PC-3 (cell line): ENCODE measurements at regions not wholly inside any gene's neighbourhood (a gene's known extent, or its start where the extent isn't known, plus 50 kb on each side); places are given as distances from the start of the nearest gene placed in this dataset.

Experiments
- ATAC-seq: fragments of 200-7000 bp; cut with Tn5 transposase; 2 replicates; pipeline ENCODE4 v1.9.1; 2020; ENCODE audit warnings: mild to moderate bottlenecking, moderate library complexity
- BruUV-seq: library from RNA; stranded (reverse); fragments of 400-500 nt; replicated peaks from 2 replicates; lab custom pipeline; 2021; lab: Mats Ljungman, UMichigan
- CTCF ChIA-PET: fragments of 300-600 bp; sonication (Branson Sonifier 250); formaldehyde crosslinking; loops from one replicate; lab custom pipeline; 2022; ENCODE audit warnings: antibody characterized with exemption; lab: Charles Lee
- POLR2A ChIA-PET: fragments of 300-600 bp; sonication (Branson Sonifier 250); formaldehyde crosslinking; loops from one replicate; lab custom pipeline; 2022; ENCODE audit warnings: antibody characterized with exemption; ENCODE audit not compliant: unreplicated experiment; lab: Charles Lee
- DNase-seq: peaks from one replicate; pipeline ENCODE4 v3.0.0-alpha.2; 2015
- H2AFZ ChIP-seq: fragments of 300-600 bp; sonication (generic); 2 replicates; pipeline ENCODE4 v1.6.0; 2016; ENCODE audit warnings: antibody characterized with exemption, low read length
- H3F3A ChIP-seq: fragments of 300-600 bp; sonication (generic); one replicate; pipeline ENCODE4 v1.6.0; 2017; ENCODE audit warnings: antibody characterized with exemption, low read length, control low read depth, mild to moderate bottlenecking; ENCODE audit not compliant: unreplicated experiment
- H3K27ac ChIP-seq: fragments of 300-600 bp; sonication (generic); 2 replicates; pipeline ENCODE4 v1.5.1; 2016; ENCODE audit warnings: mild to moderate bottlenecking, low read length
- H3K27me3 ChIP-seq: fragments of 300-600 bp; sonication (generic); 2 replicates; pipeline ENCODE4 v1.6.1; 2016; ENCODE audit warnings: low read length, mixed read lengths
- H3K36me3 ChIP-seq: fragments of 300-600 bp; sonication (generic); 2 replicates; pipeline ENCODE4 v1.6.1; 2016; ENCODE audit warnings: low read depth, mixed run types, low read length, mixed read lengths
- H3K4me1 ChIP-seq: fragments of 300-600 bp; sonication (generic); 2 replicates; pipeline ENCODE4 v1.5.1; 2016; ENCODE audit warnings: low read length; ENCODE audit not compliant: insufficient read depth
- H3K4me2 ChIP-seq: fragments of 300-600 bp; sonication (generic); 2 replicates; pipeline ENCODE4 v1.6.0; 2016; ENCODE audit warnings: low read length
- H3K4me3 ChIP-seq: fragments of 300-600 bp; sonication (generic); 2 replicates; pipeline ENCODE4 v1.5.1; 2016; ENCODE audit warnings: mild to moderate bottlenecking, low read length, mixed read lengths
- H3K79me2 ChIP-seq: fragments of 300-600 bp; sonication (generic); 2 replicates; pipeline ENCODE4 v1.6.1; 2017; ENCODE audit warnings: low read length, mixed read lengths
- H3K9ac ChIP-seq: fragments of 300-600 bp; sonication (generic); 2 replicates; pipeline ENCODE4 v1.6.0; 2016; ENCODE audit warnings: mild to moderate bottlenecking, low read length
- H3K9me2 ChIP-seq: fragments of 300-600 bp; sonication (generic); replicated peaks from 2 replicates; pipeline ENCODE4 v1.6.1; 2016; ENCODE audit warnings: mixed run types, low read length, mixed read lengths
- H3K9me3 ChIP-seq: fragments of 300-600 bp; sonication (generic); 2 replicates; pipeline ENCODE4 v1.6.1; 2016; ENCODE audit warnings: low read length, mixed read lengths
- H4K20me1 ChIP-seq: fragments of 300-600 bp; sonication (generic); 2 replicates; pipeline ENCODE4 v1.6.1; 2016; ENCODE audit warnings: low read length, mixed read lengths
- EZH2 ChIP-seq: fragments of 300-600 bp; sonication (generic); IDR thresholded peaks from one replicate; pipeline ENCODE4 v1.6.1; 2017; ENCODE audit warnings: antibody characterized with exemption, mild to moderate bottlenecking, low read length; ENCODE audit not compliant: unreplicated experiment
- EZH2phosphoT487 ChIP-seq: fragments of 300-600 bp; sonication (generic); IDR thresholded peaks from 2 replicates; pipeline ENCODE4 v1.6.1; 2018; ENCODE audit warnings: mild to moderate bottlenecking, antibody characterized with exemption, low read length, borderline replicate concordance
- intact Hi-C: fragments of 100-400 bp; cut with micrococcal nuclease; formaldehyde crosslinking; loops from 2 replicates; pipeline ENCODE4 v1.9.0; 2023
- TF ChIP-seq, protein P1 (sequence below): fragments of 300-600 bp; sonication (generic); conservative IDR thresholded peaks from 2 replicates; pipeline ENCODE4 v1.5.1; 2017; ENCODE audit warnings: antibody characterized with exemption, low read depth, mild to moderate bottlenecking, low read length

DNA sequence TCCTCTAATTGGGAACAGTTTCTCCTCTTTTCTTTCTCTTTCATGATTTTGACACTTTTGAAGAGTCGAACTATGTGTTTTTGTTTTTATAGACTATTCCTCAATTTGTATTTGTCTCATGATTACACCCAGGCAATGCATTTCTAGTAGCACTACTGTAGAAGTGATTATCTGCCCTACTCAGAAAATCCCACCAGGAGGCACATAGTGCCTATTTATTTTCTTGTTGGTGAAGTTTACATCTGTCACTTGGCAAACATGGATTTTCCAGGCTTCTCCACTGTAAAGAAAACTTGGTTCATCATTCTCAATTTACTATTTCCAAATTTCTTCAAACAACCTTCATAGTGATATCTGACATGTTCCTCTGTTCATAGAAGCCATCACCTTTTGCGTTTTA is 893.9 kb downstream of the CCSER2 start:
- ChIA-PET CTCF (no interaction called here), POLR2A (no interaction called here)
- Histone ChIP-seq H3K27me3 (no peaks in the 10 kb centered on the region), H3K4me1 (no peaks in the 10 kb centered on the region), H3K9me2 (no peaks in the 10 kb centered on the region), H3F3A (no peaks in the 10 kb centered on the region), H3K9ac (no peak overlapping the region), H3K4me3 (no peak overlapping the region), H4K20me1 (no peaks in the 10 kb centered on the region), H3K36me3 (no peaks in the 10 kb centered on the region), H3K27ac (no peak overlapping the region), H3K79me2 (no peaks in the 10 kb centered on the region), H3K4me2 (no peak overlapping the region), H3K9me3 (no peaks in the 10 kb centered on the region), H2AFZ (no peak overlapping the region)
- TF ChIP-seq EZH2 = no peak
- no peak for TF ChIP-seq EZH2phosphoT487
- TF ChIP-seq, protein P1, sequence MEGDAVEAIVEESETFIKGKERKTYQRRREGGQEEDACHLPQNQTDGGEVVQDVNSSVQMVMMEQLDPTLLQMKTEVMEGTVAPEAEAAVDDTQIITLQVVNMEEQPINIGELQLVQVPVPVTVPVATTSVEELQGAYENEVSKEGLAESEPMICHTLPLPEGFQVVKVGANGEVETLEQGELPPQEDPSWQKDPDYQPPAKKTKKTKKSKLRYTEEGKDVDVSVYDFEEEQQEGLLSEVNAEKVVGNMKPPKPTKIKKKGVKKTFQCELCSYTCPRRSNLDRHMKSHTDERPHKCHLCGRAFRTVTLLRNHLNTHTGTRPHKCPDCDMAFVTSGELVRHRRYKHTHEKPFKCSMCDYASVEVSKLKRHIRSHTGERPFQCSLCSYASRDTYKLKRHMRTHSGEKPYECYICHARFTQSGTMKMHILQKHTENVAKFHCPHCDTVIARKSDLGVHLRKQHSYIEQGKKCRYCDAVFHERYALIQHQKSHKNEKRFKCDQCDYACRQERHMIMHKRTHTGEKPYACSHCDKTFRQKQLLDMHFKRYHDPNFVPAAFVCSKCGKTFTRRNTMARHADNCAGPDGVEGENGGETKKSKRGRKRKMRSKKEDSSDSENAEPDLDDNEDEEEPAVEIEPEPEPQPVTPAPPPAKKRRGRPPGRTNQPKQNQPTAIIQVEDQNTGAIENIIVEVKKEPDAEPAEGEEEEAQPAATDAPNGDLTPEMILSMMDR = no peak
- ATAC-seq (no peak), DNase-seq (no peak)
- intact Hi-C loops = no loop called here
- BruUV-seq = no TSS peak

DNA sequence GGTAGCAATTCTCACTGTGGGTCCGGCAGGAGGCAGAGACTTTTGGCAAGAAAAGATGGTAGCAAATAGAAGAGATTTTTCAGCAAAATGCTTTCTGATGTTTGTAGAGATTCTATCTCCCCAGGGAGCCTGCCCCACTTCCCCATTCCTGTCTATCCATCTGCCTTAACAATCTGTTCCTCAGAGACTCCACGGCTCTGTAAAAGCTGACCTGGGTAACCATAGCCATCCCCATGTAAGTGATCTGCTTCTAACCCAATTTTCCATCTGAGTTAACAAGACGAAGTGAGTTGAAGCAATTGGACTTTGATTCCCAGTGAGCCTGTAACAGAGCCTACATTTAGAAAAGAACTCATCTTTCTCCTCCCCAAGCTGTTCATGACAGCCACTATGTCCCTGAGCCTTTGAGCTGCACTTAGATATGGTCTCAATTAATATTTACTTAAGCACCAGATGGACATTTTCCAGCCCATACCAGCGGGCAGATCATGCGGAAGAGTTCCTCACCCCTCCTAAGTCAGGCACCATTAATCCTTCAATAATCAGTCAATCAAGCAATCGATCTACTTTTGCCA is 896.1 kb downstream of the CCSER2 start:
- ChIA-PET CTCF (no interaction called here), POLR2A (no interaction called here)
- Histone ChIP-seq H3K4me2 (no peak overlapping the region), H3K79me2 (no peaks in the 10 kb centered on the region), H3K9me2 (no peaks in the 10 kb centered on the region), H3K4me1 (no peaks in the 10 kb centered on the region), H3K27me3 (no peaks in the 10 kb centered on the region), H3F3A (no peaks in the 10 kb centered on the region), H4K20me1 (no peaks in the 10 kb centered on the region), H2AFZ (no peak overlapping the region), H3K4me3 (no peak overlapping the region), H3K9ac (no peak overlapping the region), H3K36me3 (no peaks in the 10 kb centered on the region), H3K27ac (no peak overlapping the region), H3K9me3 (no peaks in the 10 kb centered on the region)
- BruUV-seq = no TSS peak
- no peak for TF ChIP-seq EZH2phosphoT487
- TF ChIP-seq EZH2 = no peak
- TF ChIP-seq, protein P1 = no peak
- DNase-seq (no peak), ATAC-seq (no peak)
- intact Hi-C loops = no loop called here

DNA sequence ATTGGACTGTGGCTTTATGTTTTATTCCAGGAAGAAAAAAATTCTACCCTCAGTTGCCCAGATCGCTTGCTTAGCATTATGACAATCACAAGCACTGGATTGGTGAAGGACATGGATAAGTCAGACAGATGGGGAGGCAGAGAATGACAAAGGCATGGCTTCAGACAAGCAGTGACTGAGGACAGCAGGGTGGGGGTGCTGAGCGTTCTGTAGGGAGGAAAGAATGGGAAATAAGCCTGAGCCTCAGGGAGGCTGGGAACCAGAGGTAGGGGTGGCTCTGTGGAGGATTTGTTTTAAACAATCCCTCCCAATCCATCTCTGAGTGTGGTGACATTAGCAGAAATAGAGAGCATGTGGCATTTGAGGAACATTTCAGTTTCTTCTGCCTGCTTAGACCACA is 896.9 kb downstream of the CCSER2 start:
- Histone ChIP-seq H4K20me1 (no peaks in the 10 kb centered on the region), H3K4me3 (no peak overlapping the region), H3K4me1 (no peaks in the 10 kb centered on the region), H3K9me2 (no peaks in the 10 kb centered on the region), H3K27ac (no peak overlapping the region), H3K9me3 (no peaks in the 10 kb centered on the region), H3K27me3 (no peaks in the 10 kb centered on the region), H3K36me3 (no peaks in the 10 kb centered on the region), H3K4me2 (no peak overlapping the region), H3F3A (no peaks in the 10 kb centered on the region), H3K79me2 (no peaks in the 10 kb centered on the region), H2AFZ (no peak overlapping the region), H3K9ac (no peak overlapping the region)
- TF ChIP-seq, protein P1 = no peak
- no peak for TF ChIP-seq EZH2phosphoT487
- no peak for TF ChIP-seq EZH2
- POLR2A ChIA-PET = no interaction called here
- CTCF ChIA-PET = no interaction called here
- no peak for ATAC-seq
- BruUV-seq = no TSS peak
- no peak for DNase-seq
- intact Hi-C loops = no loop called here
